GM10266 (cell line): ENCODE measurements at regions not wholly inside any gene's neighbourhood (a gene's known extent, or its start where the extent isn't known, plus 50 kb on each side); places are given as distances from the start of the nearest gene placed in this dataset.
"Not testable (repeated sequence)": the region's sequence is repeated elsewhere in the genome, so short reads cannot be mapped to it uniquely, and the experiment has no call there.

ENCODE experiments used
- DNase-seq: peaks from one replicate; pipeline ENCODE4 v3.0.0; 2012; ENCODE audit errors: extremely low spot score
- CTCF ChIP-seq: IDR thresholded peaks from 2 replicates; pipeline ENCODE4 v1.5.1; 2012; ENCODE audit warnings: mild to moderate bottlenecking, low read depth; ENCODE audit not compliant: control insufficient read depth, insufficient read depth; ENCODE audit errors: missing control alignments

GRCh38 chr13:60811581-60811980, 414.6 kb downstream of the TDRD3 start:
- no peak for DNase-seq
- no peak for TF ChIP-seq CTCF

DNA sequence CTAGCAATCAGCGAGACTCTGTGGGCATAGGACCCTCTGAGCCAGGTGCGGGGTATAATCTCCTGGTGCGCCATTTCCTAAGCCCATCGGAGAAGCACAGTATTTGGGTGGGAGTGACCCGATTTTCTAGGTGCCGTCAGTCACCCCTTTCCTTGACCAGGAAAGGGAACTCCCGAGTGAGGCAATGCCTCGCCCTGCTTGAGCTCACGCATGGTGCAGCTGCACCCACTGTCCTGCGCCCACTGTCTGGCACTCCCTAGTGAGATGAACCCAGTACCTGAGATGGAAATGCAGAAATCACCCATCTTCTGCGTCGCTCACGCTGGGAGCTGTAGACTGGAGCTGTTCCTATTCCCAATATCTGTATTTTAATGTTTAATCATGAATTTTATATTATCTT, 408.6 kb downstream of the TDRD3 start:
- not testable (repeated sequence) for DNase-seq

- TF ChIP-seq CTCF = no peak
- DNase-seq = no peak
Measured at GRCh38 chr13:60798503-60798902, 401.5 kb downstream of the TDRD3 start.

- no peak for DNase-seq
- no peak for TF ChIP-seq CTCF
Measured at GRCh38 chr13:60797112-60797511, 400.1 kb downstream of the TDRD3 start.

DNA sequence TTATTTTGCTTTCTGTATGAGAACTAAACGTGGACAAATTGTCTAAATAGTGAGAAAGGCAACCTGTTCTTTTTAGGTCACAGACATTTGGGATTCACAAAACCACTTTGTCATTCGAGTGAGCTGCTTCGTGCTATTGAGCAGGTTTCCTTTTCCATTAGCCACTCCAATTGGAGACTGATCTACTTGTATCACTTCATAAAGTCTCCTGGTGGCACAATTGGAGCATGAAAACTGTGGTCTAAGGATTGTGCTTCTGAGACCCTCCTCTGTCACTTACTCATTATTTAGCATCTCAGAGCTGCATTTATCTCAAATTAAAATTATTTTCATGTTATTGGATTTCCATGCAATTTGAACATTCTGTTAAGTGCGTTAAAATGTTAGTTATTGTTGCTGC, 397.7 kb downstream of the TDRD3 start:
- TF ChIP-seq CTCF = no peak

DNA sequence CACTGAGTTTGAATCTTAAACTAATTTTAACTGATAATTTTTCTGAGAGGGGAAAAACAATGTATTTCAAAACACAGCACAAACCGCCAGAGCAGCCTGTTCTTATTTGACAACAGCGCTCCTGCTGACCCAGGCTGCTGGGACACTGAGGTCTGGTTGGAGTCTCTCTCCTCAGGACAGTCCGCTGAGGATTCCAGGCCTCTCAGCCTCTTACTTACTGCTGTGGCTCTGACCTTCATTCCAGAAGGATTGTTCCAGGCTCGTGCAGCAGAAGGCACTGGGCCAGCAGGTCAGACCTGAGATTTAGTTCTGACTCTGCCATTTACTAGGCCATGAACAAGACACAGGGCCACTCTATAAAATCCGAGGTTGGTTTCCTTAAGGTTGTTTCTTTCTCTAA, 393.6 kb downstream of the TDRD3 start:
- no peak for TF ChIP-seq CTCF
- no peak for DNase-seq

More for the DNA sequence above, 397.7 kb downstream of the TDRD3 start:
- DNase-seq = no peak

GRCh38 chr13:60788156-60788829, 391.3 kb downstream of the TDRD3 start:
- DNase-seq = no peak
- TF ChIP-seq CTCF = no peak

DNA sequence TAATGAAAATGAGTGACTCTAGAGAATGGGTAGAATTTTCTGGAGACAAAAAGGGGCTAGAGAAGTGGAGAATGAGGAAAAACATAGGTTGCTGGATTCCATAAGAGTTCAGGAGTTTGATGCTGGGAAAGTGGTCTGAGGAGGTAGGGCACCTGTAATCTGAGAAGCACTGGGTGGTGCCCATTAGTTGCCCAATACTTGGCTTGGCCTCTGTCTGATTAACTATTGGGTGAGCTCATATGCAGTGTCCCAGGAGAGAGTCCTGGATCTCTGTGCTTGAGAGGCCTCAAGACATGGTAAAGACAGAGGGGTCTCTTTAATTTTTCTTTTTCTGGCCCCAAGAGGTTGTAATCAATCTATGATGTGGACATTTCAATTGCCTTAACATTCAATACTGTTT, 390.1 kb downstream of the TDRD3 start:
- no peak for DNase-seq
- no peak for TF ChIP-seq CTCF
